ENCODE measurements at regions not wholly inside any gene's neighbourhood (a gene's known extent, or its start where the extent isn't known, plus 50 kb on each side); places are given as distances from the start of the nearest gene placed in this dataset.

DNA sequence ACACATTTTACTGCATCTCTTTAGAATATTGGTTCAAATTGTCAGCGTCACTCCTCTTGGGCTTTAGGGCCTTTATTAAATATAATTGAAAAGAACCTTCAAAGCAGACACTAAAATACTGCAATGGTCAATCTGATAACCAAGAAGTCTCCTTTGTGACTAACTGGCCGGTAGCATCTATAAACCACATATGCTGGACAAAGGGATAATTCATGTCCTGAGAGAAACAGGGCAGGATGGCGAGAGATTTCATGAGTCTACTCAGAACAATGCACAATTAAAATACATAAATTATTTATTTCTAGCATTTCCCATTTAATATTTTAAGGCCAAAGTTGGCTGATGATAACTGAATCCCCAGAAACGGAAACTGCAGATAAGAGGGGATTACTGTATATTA is 1083.4 kb upstream of the CDH18 start:
- Histone ChIP-seq H3K4me1 (ENCODE audit: insufficient read depth) (no peaks in the 10 kb centered on the region), H3K4me3 (no peak overlapping the region), H3K36me3 (ENCODE audit: low read depth) (no peaks in the 10 kb centered on the region), H3K9ac (no peak overlapping the region), H3K9me3 (ENCODE audit: low read depth) (no peaks in the 10 kb centered on the region), H4K20me1 (ENCODE audit: insufficient read depth) (no peaks in the 10 kb centered on the region), H3K79me2 (ENCODE audit: insufficient read depth) (no peaks in the 10 kb centered on the region), H3K9me2 (ENCODE audit: insufficient read depth) (no peaks in the 10 kb centered on the region), H3K4me2 (ENCODE audit: unreplicated experiment) (no peak overlapping the region), H3K27ac (no peak overlapping the region), H2AFZ (no peak overlapping the region), H3K27me3 (replicated peaks; ENCODE audit: insufficient read depth) (no peaks in the 10 kb centered on the region), H3F3A (ENCODE audit: insufficient read depth) (no peaks in the 10 kb centered on the region)
- TF ChIP-seq EZH2phosphoT487 (IDR thresholded peaks at IDR 0.05; ENCODE audit: insufficient read depth, low read depth) (no peak), EZH2 (IDR thresholded peaks at IDR 0.05; ENCODE audit: insufficient read depth, poor library complexity, severe bottlenecking) (no peak)
- DNase-seq = no peak
- in situ Hi-C loops (cut with MboI) = no loop called here
- 16 to 25% methylated on average over 4 of the region's 4 CpGs for WGBS, 2 experiments (ENCODE audit: low coverage in 1 of 2, low lambda C conversion rate in 2 of 2, missing lambda C conversion rate in 2 of 2)

GRCh38 chr5:21070858-21071257 is 1082.9 kb upstream of the CDH18 start:
- H3K4me2 ChIP-seq (ENCODE audit: unreplicated experiment) = no peak overlapping the region
- no peaks in the 10 kb centered on the region for H3K36me3 ChIP-seq (ENCODE audit: low read depth)
- no peaks in the 10 kb centered on the region for H3F3A ChIP-seq (ENCODE audit: insufficient read depth)
- no peaks in the 10 kb centered on the region for H3K9me2 ChIP-seq (ENCODE audit: insufficient read depth)
- H3K9me3 ChIP-seq (ENCODE audit: low read depth) = no peaks in the 10 kb centered on the region
- no peak overlapping the region for H3K4me3 ChIP-seq
- no peak overlapping the region for H3K9ac ChIP-seq
- H3K79me2 ChIP-seq (ENCODE audit: insufficient read depth) = no peaks in the 10 kb centered on the region
- no peaks in the 10 kb centered on the region for H4K20me1 ChIP-seq (ENCODE audit: insufficient read depth)
- H3K4me1 ChIP-seq (ENCODE audit: insufficient read depth) = no peaks in the 10 kb centered on the region
- H2AFZ ChIP-seq = no peak overlapping the region
- TF ChIP-seq EZH2phosphoT487 (IDR thresholded peaks at IDR 0.05; ENCODE audit: insufficient read depth, low read depth) (no peak), EZH2 (IDR thresholded peaks at IDR 0.05; ENCODE audit: insufficient read depth, poor library complexity, severe bottlenecking) (no peak)
- DNase-seq = no peak
- in situ Hi-C loops (cut with MboI) = no loop called here
- H3K27me3 ChIP-seq (replicated peaks; ENCODE audit: insufficient read depth) = no peaks in the 10 kb centered on the region
- H3K27ac ChIP-seq = no peak overlapping the region

DNA sequence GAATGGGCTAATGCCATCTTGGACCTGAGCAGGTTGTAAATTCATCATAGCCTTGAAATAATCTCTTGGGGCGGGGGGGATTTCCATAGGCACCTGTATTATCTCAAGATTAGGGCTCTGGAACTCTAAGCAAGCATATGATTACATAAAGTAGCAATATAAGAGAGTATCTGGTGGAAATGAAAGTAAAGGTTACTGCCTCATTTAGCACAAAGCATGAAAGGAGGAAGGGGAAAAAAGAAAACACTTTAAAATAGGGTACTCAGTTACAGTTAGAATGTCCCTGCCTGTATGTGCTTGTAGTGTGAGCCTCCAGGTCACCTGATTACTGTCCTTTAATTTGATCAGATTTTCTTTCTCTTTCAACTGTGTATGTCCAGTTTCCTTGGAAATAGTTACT is 1079.7 kb upstream of the CDH18 start:
- no peak for DNase-seq

DNA sequence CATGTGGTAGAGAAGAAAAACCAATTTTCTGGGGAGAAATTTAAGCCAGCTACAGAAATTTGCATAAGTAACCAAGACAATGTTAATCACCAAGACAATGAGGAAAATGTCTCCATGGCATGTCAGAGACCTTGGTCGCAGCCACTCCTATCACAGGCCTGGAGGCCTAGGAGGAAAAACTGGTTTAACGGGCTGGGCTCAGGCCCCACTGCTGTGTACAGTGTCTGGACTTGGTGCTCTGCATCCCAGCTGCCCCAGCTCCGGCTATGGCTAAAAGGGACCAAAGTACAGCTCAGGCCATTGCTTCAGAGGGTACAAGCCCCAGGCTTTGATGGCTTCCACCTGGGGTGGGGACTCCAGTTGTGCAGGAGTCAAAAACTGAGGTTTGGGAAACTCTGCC is 1075.1 kb upstream of the CDH18 start:
- 7 to 28% methylated on average over 3 of the region's 3 CpGs for WGBS, 2 experiments (ENCODE audit: low coverage in 1 of 2, low lambda C conversion rate in 2 of 2, missing lambda C conversion rate in 2 of 2)
- Histone ChIP-seq H3K4me2 (ENCODE audit: unreplicated experiment) (no peak overlapping the region), H3K9ac (no peak overlapping the region), H3K27ac (no peak overlapping the region), H3K36me3 (ENCODE audit: low read depth) (no peaks in the 10 kb centered on the region), H4K20me1 (ENCODE audit: insufficient read depth) (no peaks in the 10 kb centered on the region), H3K9me3 (ENCODE audit: low read depth) (no peaks in the 10 kb centered on the region), H3F3A (ENCODE audit: insufficient read depth) (no peaks in the 10 kb centered on the region), H2AFZ (no peak overlapping the region), H3K4me1 (ENCODE audit: insufficient read depth) (no peaks in the 10 kb centered on the region), H3K9me2 (ENCODE audit: insufficient read depth) (no peaks in the 10 kb centered on the region), H3K27me3 (replicated peaks; ENCODE audit: insufficient read depth) (no peaks in the 10 kb centered on the region), H3K4me3 (no peak overlapping the region), H3K79me2 (ENCODE audit: insufficient read depth) (no peaks in the 10 kb centered on the region)
- in situ Hi-C loops (cut with MboI) = no loop called here
- no peak for DNase-seq
- no peak for TF ChIP-seq EZH2phosphoT487 (IDR thresholded peaks at IDR 0.05; ENCODE audit: insufficient read depth, low read depth)

More for the DNA sequence above, 1079.7 kb upstream of the CDH18 start:
- Histone ChIP-seq H3K4me1 (ENCODE audit: insufficient read depth) (no peaks in the 10 kb centered on the region), H3K9ac (no peak overlapping the region), H2AFZ (no peak overlapping the region), H3F3A (ENCODE audit: insufficient read depth) (no peaks in the 10 kb centered on the region), H3K4me2 (ENCODE audit: unreplicated experiment) (no peak overlapping the region), H3K27me3 (replicated peaks; ENCODE audit: insufficient read depth) (no peaks in the 10 kb centered on the region), H3K9me3 (ENCODE audit: low read depth) (no peaks in the 10 kb centered on the region), H3K36me3 (ENCODE audit: low read depth) (no peaks in the 10 kb centered on the region), H3K79me2 (ENCODE audit: insufficient read depth) (no peaks in the 10 kb centered on the region), H3K27ac (no peak overlapping the region), H4K20me1 (ENCODE audit: insufficient read depth) (no peaks in the 10 kb centered on the region), H3K4me3 (no peak overlapping the region), H3K9me2 (ENCODE audit: insufficient read depth) (no peaks in the 10 kb centered on the region)
- TF ChIP-seq EZH2phosphoT487 (IDR thresholded peaks at IDR 0.05; ENCODE audit: insufficient read depth, low read depth) = no peak
- TF ChIP-seq EZH2 (IDR thresholded peaks at IDR 0.05; ENCODE audit: insufficient read depth, poor library complexity, severe bottlenecking) = no peak
- in situ Hi-C loops (cut with MboI) = no loop called here
- 5 to 6% methylated on average over 1 of the region's 1 CpG for WGBS, 2 experiments (ENCODE audit: low coverage in 1 of 2, low lambda C conversion rate in 2 of 2, missing lambda C conversion rate in 2 of 2)

DNA sequence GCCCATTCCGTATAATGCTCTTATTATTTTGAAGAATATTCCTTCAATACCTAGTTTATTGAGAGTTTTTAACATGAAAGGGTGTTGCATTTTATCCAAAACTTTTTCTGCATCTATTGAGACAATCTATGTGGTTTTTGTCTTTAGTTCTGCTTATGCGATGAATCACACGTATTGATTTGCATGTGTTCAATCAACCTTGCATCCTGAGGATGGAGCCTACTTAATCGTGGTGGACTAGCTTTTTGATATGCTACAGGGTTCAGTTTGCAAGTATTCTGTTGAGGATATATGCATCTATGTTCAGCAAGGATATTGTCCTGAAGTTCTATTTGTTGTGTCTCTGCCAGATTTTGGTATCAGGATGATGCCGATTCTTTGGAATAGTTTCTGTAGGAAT is 1070.3 kb upstream of the CDH18 start:
- TF ChIP-seq EZH2phosphoT487 (IDR thresholded peaks at IDR 0.05; ENCODE audit: insufficient read depth, low read depth) (no peak), EZH2 (IDR thresholded peaks at IDR 0.05; ENCODE audit: insufficient read depth, poor library complexity, severe bottlenecking) (no peak)
- Histone ChIP-seq H3F3A (ENCODE audit: insufficient read depth) (no peaks in the 10 kb centered on the region), H3K36me3 (ENCODE audit: low read depth) (no peaks in the 10 kb centered on the region), H3K4me2 (ENCODE audit: unreplicated experiment) (no peak overlapping the region), H3K4me3 (no peak overlapping the region), H3K9ac (no peak overlapping the region), H3K27me3 (replicated peaks; ENCODE audit: insufficient read depth) (no peaks in the 10 kb centered on the region), H3K9me2 (ENCODE audit: insufficient read depth) (no peaks in the 10 kb centered on the region), H3K4me1 (ENCODE audit: insufficient read depth) (no peaks in the 10 kb centered on the region), H3K27ac (no peak overlapping the region), H2AFZ (no peak overlapping the region), H4K20me1 (ENCODE audit: insufficient read depth) (no peaks in the 10 kb centered on the region), H3K79me2 (ENCODE audit: insufficient read depth) (no peaks in the 10 kb centered on the region), H3K9me3 (ENCODE audit: low read depth) (no peaks in the 10 kb centered on the region)
- 40 to 51% methylated on average over 5 of the region's 5 CpGs for WGBS, 2 experiments (ENCODE audit: low coverage in 1 of 2, low lambda C conversion rate in 2 of 2, missing lambda C conversion rate in 2 of 2)
- in situ Hi-C loops (cut with MboI) = no loop called here
- DNase-seq = no peak
